ENCODE measurements at regions not wholly inside any gene's neighbourhood (a gene's known extent, or its start where the extent isn't known, plus 50 kb on each side); places are given as distances from the start of the nearest gene placed in this dataset.

- Histone ChIP-seq H2AK5ac (ENCODE audit: low read depth, low read length) (no peak overlapping the region), H2BK5ac (ENCODE audit: low read depth, low read length) (no peak overlapping the region), H3K4me3 (ENCODE audit: extremely low read depth in 1 of 4, insufficient read depth in 2 of 4, low read depth in 3 of 4, low read length in 4 of 4) (no peak overlapping the region), H3K27me3 (replicated peaks in 1 of 4; ENCODE audit: control insufficient read depth in 3 of 4, extremely low read depth in 1 of 4, insufficient read depth in 3 of 4, low read length in 3 of 4) (no peaks in the 10 kb centered on the region), H2BK12ac (ENCODE audit: low read depth, low read length) (no peak overlapping the region), H3K4ac (replicated peaks; ENCODE audit: insufficient read length, low read depth, low read length) (no peak overlapping the region), H4K91ac (replicated peaks; ENCODE audit: insufficient read length, low read length) (no peak overlapping the region), H2AFZ (ENCODE audit: low read length) (no peak overlapping the region), H3K23ac (ENCODE audit: insufficient read length) (no peak overlapping the region), H3K79me1 (ENCODE audit: low read depth, low read length) (no peaks in the 10 kb centered on the region), H2BK120ac (replicated peaks; ENCODE audit: low read depth, low read length) (no peak overlapping the region), H3K56ac (replicated peaks; ENCODE audit: insufficient read length, low read depth, low read length) (no peak overlapping the region), H3K14ac (ENCODE audit: insufficient read length) (no peak overlapping the region), H4K8ac (ENCODE audit: extremely low read depth, insufficient read depth, low read length) (no peak overlapping the region; the same call in 1 of the 2 replicates), H3K36me3 (ENCODE audit: control insufficient read depth in 2 of 4, insufficient read depth in 4 of 4, low read length in 3 of 4) (no peaks in the 10 kb centered on the region), H4K5ac (ENCODE audit: insufficient read length, low read depth, low read length) (no peak overlapping the region), H3K79me2 (ENCODE audit: control insufficient read depth in 1 of 2, insufficient read depth in 2 of 2, low read length in 2 of 2) (no peaks in the 10 kb centered on the region), H3K4me1 (replicated peaks in 1 of 4; ENCODE audit: control insufficient read depth in 3 of 4, insufficient read depth in 4 of 4, low read length in 3 of 4) (no peaks in the 10 kb centered on the region), H3K9ac (replicated peaks in 1 of 4; ENCODE audit: extremely low read depth in 1 of 4, low read depth in 3 of 4, low read length in 3 of 4) (no peak overlapping the region), H3K23me2 (ENCODE audit: low read depth, low read length) (no peaks in the 10 kb centered on the region), H3K9me3 (ENCODE audit: insufficient read depth in 2 of 2, low read depth in 1 of 2, low read length in 1 of 2) (0 out of 4 replicates have a peak, but pooled peaks cover 0 to 7% of the 10 kb centered on the region in 2 experiments), H4K20me1 (replicated peaks in 1 of 2; ENCODE audit: control insufficient read depth in 1 of 2, insufficient read depth in 2 of 2, low read length in 2 of 2) (no peaks in the 10 kb centered on the region), H2BK20ac (ENCODE audit: low read length) (no peak overlapping the region), H3K18ac (ENCODE audit: extremely low read depth, low read length) (no peak overlapping the region), H3K27ac (ENCODE audit: low read depth, low read length) (no peak overlapping the region), H3K4me2 (ENCODE audit: insufficient read depth in 1 of 2, low read depth in 2 of 2, low read length in 2 of 2) (no peak overlapping the region), H2BK15ac (ENCODE audit: low read length) (no peak overlapping the region)
- DNase-seq (ENCODE audit: low read depth in 1 of 2, low spot score in 2 of 2) (no peak), FAIRE-seq (no peak)
- CTCF ChIA-PET (ENCODE audit: partially characterized antibody) = interaction anchor here (0.6 to 1.1 kb wide), 6 partner anchors 13 to 620 kb away, joined by 3 to 5 read pairs (median 3); no protein-coding TSS in a partner anchor
- WGBS, 2 experiments (ENCODE audit: extremely low coverage in 1 of 2, insufficient coverage in 1 of 2, insufficient read length in 1 of 2, insufficient replicate concordance in 2 of 2, low coverage in 1 of 2, low lambda C conversion rate in 2 of 2, missing lambda C conversion rate in 1 of 2) = 93% methylated on average over 3 of the region's 3 CpGs; no CpG with 5 or more reads in 1 of the 2 experiments
- TF ChIP-seq TAF1 (IDR thresholded peaks at IDR 0.05; ENCODE audit: low read depth, low read length) (no peak), ASH2L (IDR thresholded peaks at IDR 0.05; ENCODE audit: low read length) (no peak)
- POLR2A ChIA-PET (ENCODE audit: partially characterized antibody) = no interaction called here
Measured at GRCh38 chr1:55937840-55938375, 641.5 kb downstream of the PLPP3 start.
